ENCODE measurements at regions not wholly inside any gene's neighbourhood (a gene's known extent, or its start where the extent isn't known, plus 50 kb on each side); places are given as distances from the start of the nearest gene placed in this dataset.
"Not testable (repeated sequence)": the region's sequence is repeated elsewhere in the genome, so short reads cannot be mapped to it uniquely, and the experiment has no call there.

- DNase-seq: no peak
Measured at GRCh38 chrX:46015653-46016052, 529.6 kb downstream of the ZNF674 start.

- no peak for DNase-seq
Measured at GRCh38 chrX:45992402-45993123, 552.7 kb downstream of the ZNF674 start.

DNA sequence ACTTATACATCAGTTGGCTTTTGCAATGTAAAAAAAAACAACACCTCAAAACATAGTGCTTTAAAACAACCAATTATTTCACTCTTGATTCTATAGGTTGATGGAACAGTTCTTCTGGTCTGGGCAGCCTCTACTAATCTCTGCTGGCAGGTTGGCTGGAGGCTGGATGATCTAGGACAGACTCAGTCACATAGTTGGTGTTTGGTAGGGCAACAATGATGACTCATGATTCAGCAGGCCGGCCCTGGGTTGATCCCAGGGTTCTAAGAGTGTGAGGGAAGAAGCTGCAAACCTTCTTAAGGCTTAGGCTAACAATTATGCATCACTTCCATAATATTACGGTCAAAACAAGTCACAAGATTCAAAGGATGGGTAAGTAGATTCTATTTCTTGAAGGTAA lies 558.2 kb downstream of the ZNF674 start:
- no peak for DNase-seq

DNA sequence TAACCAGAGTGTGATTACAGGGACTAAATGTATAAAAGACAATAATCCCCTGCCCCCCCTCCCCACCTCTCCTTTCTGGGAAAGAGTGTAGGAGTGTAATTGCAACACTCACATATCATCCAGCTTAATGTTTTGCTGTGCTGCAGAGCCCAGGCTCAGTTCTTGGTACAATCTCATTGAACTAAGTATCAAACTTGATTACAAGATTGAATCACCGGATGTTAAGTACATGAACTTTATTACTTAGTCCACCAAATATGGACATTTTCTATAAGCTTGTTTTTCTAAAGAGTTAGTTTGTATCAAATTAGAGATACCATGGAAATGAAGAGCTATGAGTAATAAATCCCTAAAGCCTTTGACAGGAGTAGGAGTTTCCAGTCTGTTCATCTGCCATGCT lies 559.1 kb downstream of the ZNF674 start:
- DNase-seq: no peak

DNA sequence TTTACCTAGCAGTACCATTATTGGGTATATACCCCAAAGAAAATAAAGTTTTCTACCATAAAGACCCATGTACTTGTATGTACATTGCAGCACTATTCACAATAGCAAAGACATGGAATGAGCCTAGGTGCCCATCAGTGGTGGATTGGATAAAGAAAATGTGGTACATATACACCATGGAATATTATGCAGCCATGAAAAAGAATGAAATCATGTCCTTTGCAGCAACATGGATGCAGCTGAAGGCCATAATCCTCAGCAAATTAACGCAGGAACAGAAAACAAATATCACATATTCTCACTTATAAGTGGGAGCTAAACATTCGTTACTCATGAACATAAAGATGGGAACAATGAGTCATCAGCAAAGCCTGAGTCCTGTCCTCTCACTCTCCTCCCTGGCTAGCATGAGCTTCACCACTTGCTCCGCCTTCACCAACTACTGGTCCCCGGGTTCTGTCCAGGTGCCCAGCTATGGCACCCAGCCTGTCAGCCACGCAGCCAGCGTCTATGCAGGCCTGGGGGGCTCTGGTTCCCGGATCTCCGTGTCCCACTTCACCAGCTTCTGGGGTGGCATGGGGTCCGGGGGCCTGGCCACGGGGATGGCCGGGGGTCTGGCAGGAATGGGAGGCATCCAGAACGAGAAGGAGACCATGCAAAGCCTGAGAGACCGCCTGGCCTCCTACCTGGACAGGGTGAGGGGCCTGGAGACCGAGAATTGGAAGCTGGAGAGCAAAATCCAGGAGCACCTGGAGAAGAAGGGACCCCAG lies 562.1 kb downstream of the ZNF674 start:
- not testable (repeated sequence) for DNase-seq

DNA sequence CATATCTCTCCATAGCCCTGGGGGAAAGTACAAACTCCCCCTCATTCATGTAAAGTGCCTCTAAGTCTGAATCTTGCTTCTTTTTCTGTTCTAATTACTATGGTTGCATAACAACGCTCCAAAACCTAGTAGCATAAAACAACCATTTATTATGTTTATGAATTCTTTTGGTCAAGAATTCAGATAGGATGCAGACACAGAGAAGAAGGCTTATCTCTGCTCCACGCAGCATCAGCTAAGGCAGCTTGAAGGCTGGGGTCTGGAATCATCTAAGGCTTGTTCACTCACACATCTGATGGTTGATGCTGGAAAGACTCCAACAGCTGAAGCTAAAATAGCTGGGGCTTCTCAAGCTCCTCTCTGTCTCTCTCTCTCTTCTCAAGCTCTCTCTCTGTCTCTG lies 564.5 kb downstream of the ZNF674 start:
- no peak for DNase-seq

DNA sequence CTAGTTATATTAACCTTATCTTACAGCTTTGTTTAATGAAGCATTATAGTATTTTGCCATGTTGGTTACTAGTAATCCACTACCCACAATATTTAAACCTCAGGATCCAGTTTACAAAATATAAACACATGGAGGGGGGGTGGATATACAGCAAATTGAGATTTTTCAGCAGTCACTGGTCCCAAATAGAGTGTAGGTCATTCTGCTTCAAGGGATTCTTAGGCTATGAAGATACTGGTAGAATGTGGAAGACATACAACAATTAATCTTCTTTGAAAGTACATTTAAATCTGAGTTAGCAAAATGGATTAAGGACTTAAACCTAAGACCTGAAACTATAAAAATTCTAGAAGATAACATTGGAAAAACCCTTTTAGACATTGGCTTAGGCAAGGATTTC lies 569.6 kb downstream of the ZNF674 start:
- DNase-seq: no peak

DNA sequence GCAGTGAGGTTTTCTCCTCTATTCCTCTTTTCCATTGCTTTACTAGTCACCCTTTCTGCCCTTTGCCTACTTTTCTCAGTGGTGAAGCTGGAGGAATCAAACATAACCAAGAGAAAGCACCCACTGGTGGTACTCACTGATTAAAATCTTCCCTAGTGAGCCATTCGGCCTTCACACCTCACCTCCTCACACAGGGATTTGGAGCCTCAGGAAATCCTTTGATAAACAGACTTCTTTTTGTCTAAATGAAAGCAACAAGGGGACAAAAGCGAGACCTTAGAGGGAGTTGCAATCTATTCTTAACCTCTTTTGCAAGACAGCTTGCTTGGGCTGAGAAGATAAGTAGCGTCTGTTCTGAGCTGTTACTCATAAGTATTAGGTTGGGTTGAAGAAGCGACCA lies 572.6 kb downstream of the ZNF674 start:
- DNase-seq: no peak

DNA sequence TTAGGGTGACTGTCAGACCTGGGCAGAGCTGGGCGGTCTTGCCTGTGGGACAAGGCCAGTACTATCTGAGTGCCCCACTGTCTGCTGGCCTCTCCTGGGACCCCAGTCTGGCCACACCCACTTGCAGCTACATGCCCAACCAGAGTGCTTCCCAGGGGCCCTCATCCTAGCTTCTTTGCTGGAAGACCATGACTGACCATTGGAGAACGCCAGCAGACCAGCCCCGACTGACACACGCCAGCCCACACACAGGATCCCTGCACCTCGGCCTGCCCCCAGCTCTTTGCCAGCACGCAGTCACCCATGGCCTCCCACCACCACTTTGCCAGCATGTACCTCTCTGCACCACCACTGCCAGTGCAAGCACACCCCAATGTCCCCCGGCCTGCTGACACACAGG lies 585.7 kb downstream of the ZNF674 start:
- DNase-seq: no peak

DNA sequence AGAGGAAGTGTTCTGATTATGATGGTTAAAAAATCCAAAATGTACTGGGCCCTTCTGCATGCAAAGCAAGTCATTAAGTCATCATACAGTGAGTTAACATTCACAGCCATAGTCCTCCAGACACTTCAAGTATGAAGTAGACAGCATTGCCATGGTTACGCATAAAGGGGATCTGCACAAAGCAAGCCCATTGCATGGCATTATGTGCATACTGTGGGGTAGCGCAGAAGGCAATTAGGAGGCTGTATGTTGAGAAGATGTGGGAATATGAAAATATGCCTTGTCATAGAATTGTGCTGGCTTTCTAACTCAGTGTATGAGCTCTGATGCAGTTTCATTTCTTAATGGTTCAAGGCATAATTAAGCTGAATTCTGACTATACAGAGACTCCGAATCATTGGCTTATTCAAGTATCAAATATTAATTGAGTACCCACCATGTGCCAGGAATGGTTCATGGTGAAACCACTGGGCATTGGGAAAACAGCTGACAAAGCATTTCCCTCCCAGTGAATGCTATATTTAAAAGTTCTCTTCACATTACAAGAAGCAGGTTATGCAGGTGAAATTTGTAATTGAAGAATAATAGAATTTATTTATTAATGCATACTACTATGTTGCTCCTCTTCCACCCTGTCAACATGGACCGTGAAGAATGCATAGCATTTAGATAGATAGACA lies 588.9 kb downstream of the ZNF674 start:
- no peak for DNase-seq

DNA sequence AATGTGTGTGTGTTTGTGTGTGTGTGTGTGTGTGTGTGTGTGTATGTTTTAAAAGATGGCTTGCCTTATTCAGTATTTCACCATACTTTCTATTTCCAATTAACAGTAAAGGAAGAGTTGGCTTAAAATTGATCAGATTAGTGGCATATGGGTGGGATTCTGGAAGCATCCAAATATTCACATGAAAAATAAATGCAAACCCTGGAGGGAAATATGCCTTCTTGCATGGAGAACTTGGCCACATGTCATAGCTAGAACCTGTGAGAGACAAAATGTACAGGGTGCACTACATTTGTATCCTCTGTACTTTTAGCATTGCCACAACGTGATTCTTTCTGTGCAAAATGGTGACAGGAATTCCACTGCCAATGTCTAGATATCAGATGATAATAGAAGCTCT lies 589.6 kb downstream of the ZNF674 start:
- DNase-seq: no peak

DNA sequence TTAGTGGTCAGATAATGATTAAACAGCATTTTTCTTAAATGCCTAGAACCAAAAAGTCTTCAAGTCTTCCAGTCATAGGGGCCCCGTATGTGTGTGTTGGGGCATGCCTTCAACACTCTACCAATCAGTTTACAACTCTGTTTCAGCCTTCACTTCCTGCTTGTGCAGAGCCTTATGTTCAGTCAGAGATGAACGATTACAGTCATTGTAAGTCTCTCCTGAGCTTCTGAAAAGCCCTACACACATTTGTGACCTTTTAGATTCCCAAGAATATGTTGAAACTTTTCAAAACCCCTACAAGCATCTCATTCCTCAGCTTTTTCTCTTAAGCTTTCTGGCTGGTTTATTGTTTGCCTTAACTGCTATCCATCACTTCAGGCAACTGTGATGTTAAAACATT lies 591.2 kb downstream of the ZNF674 start:
- DNase-seq: no peak

- DNase-seq: no peak
Measured at GRCh38 chrX:45952030-45952429, 593.2 kb downstream of the ZNF674 start.

- DNase-seq: no peak
Measured at GRCh38 chrX:45935408-45935807, 609.8 kb downstream of the ZNF674 start.

DNA sequence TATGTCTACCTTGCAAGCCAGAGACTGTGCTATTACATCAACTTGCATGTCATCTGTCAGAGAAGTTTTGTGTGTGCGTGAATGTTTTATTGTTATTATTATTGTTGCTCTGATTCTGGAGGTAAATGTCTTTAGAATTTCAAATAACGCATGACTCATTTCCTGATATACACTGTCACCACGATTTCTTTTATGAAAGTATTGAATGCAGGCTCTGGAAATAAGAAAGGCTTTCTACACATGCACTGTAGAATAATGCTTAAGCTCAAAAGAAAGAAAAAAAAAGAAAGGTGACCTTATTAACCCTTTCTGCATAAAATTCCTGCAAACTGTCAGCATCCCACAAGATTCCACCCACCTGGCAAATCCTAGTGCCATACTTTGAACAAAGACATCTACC lies 632.9 kb downstream of the ZNF674 start:
- DNase-seq: no peak

DNA sequence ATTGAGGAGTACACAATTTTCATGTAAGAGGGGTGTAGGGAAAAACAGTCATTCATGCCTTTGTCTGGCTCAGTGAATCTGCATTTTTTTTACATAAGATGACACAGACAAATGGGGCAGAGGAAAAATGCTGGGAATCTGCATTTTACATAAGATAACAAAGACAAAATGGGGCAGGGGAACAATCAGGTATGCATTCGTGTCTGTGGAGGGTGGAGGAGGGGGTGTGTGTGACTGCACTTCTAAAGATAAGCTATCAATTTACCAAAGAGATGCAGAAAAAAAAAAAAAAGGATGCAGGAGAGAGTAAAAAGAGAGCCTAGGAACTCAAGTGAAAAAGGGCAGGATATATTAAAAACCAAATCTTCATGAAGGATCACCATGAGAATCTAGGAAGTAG lies 637.4 kb downstream of the ZNF674 start:
- no peak for DNase-seq

GRCh38 chrX:45903781-45904201 lies 641.4 kb downstream of the ZNF674 start:
- DNase-seq: no peak

GRCh38 chrX:45900766-45901615 lies 644.2 kb downstream of the ZNF674 start:
- peak in 1 of 58 donors; percentile 0 for DNase-seq

- no peak for DNase-seq
Measured at GRCh38 chrX:45894864-45895645, 650.2 kb downstream of the ZNF674 start.

DNA sequence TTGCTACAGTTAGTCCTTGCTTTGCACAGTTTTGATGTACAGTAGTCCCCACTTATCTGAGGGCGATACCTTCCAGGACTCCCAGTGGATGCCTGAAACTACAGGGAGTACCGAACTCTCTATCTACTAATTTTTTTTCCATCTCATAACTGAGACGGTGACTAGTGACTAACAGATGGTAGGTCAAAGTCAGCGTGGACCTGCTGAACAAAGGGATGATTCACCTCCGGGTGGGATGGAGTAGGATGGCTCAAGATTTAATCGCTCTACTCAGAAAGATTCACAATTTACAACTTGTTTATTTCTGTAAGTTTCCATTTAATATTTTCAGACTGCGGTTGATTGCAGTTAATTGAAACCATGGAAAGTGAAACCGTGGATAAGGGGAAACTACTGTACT lies 655.8 kb downstream of the ZNF674 start:
- no peak for DNase-seq

DNA sequence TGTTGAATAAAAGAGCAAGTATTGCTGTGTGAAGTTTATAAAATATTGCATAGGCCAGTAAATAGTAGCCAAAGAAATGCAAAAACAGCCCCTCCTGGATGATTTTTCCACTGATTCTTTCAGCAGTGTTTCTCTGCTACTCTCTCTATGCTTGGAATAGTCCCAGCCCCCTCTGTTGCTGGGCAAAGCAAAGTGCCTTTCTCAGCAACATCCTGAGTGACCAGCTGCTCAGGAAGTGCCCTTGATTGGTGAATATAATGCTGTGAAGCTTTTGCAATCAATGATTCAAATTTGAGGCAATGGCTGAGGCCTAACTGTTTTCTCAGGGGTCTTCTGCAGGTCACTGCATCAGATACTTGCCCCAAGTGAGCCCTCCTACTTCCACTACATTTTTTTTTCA lies 656.7 kb downstream of the ZNF674 start:
- no peak for DNase-seq

Measured in anterior cingulate cortex (tissue), 58 donors.